HepG2 (cell line): ENCODE measurements at regions not wholly inside any gene's neighbourhood (a gene's known extent, or its start where the extent isn't known, plus 50 kb on each side); places are given as distances from the start of the nearest gene placed in this dataset.

Experiments used
- AGO1 ChIP-seq: fragments of 200-400 bp; formaldehyde crosslinking; IDR thresholded peaks from 2 replicates; pipeline ENCODE4 v1.6.1; 2017; ENCODE audit warnings: mild to moderate bottlenecking, low read depth, low read length, moderate library complexity; ENCODE audit not compliant: poor library complexity, severe bottlenecking
- ATF4 ChIP-seq, 2 experiments: fragments of 450-650 bp in 1 of 2; sonication (generic) in 1 of 2; formaldehyde crosslinking; IDR thresholded peaks; 2 replicates each; pipeline versions ENCODE4 v1.5.0 to v1.8.0; 2020 to 2022; ENCODE audit warnings: mild to moderate bottlenecking in 1 of 2, missing genetic modification reagents in 1 of 2
- CBFB ChIP-seq: sonication (generic); formaldehyde crosslinking; IDR thresholded peaks from 2 replicates; pipeline ENCODE4 v1.4.0; 2020; ENCODE audit warnings: missing genetic modification reagents
- CBX2 ChIP-seq, 2 experiments: fragments of 200-600 bp in 1 of 2; sonication (generic); formaldehyde crosslinking in 1 of 2; IDR thresholded peaks; 2 replicates each; pipeline versions ENCODE4 v1.7.0 to v1.8.1; 2018 to 2022; ENCODE audit warnings: low read depth in 2 of 2, low read length in 1 of 2, mild to moderate bottlenecking in 1 of 2, missing genetic modification reagents in 1 of 2
- ESRRA ChIP-seq: sonication (generic); formaldehyde crosslinking; IDR thresholded peaks from 2 replicates; pipeline ENCODE4 v1.5.1; 2020; ENCODE audit warnings: mild to moderate bottlenecking, low read depth, missing genetic modification reagents
- HNRNPL ChIP-seq: fragments of 200-400 bp; formaldehyde crosslinking; IDR thresholded peaks from 2 replicates; pipeline ENCODE4 v1.6.1; 2017; ENCODE audit warnings: mild to moderate bottlenecking, low read depth, low read length
- KDM5B ChIP-seq: sonication (generic); formaldehyde crosslinking; IDR thresholded peaks from 2 replicates; pipeline ENCODE4 v1.4.0; 2020; ENCODE audit warnings: missing genetic modification reagents, mild to moderate bottlenecking, borderline replicate concordance
- MED8 ChIP-seq: sonication (generic); formaldehyde crosslinking; IDR thresholded peaks from 2 replicates; pipeline ENCODE4 v1.8.1; 2023; ENCODE audit warnings: mild to moderate bottlenecking, missing genetic modification reagents; ENCODE audit not compliant: insufficient replicate concordance
- NFIB ChIP-seq: sonication (generic); formaldehyde crosslinking; IDR thresholded peaks from 2 replicates; pipeline ENCODE4 v1.9.0; 2021; ENCODE audit warnings: missing genetic modification reagents, mild to moderate bottlenecking, borderline replicate concordance
- NONO ChIP-seq, 2 experiments: fragments of 450-650 bp in 1 of 2; sonication (generic) in 1 of 2; formaldehyde crosslinking in 1 of 2; IDR thresholded peaks in 1 of 2; conservative IDR thresholded peaks in 1 of 2; 2 replicates each; pipeline versions ENCODE4 v1.6.1 to v1.8.0; 2017 to 2022; ENCODE audit warnings: mild to moderate bottlenecking in 1 of 2, missing genetic modification reagents in 1 of 2, moderate library complexity in 1 of 2
- PAF1 ChIP-seq: IDR thresholded peaks from 2 replicates; pipeline ENCODE4 v1.6.1; 2016; ENCODE audit warnings: missing genetic modification reagents, missing compliant biosample characterization
- RXRA ChIP-seq: sonication (generic); formaldehyde crosslinking; IDR thresholded peaks from 2 replicates; pipeline ENCODE4 v1.5.1; 2020; ENCODE audit warnings: missing genetic modification reagents
- SRY ChIP-seq: sonication (generic); formaldehyde crosslinking; IDR thresholded peaks from 2 replicates; pipeline ENCODE4 v1.8.0; 2022; ENCODE audit warnings: mild to moderate bottlenecking, missing genetic modification reagents
- TFDP1 ChIP-seq: IDR thresholded peaks from 2 replicates; pipeline ENCODE4 v1.6.1; 2016; ENCODE audit warnings: missing compliant biosample characterization, missing genetic modification reagents, borderline replicate concordance
- TRIM22 ChIP-seq: fragments of 450-650 bp; IDR thresholded peaks from 2 replicates; pipeline ENCODE4 v1.6.1; 2017
- ZFP37 ChIP-seq: sonication (generic); formaldehyde crosslinking; IDR thresholded peaks from 2 replicates; pipeline ENCODE4 v1.4.0; 2020; ENCODE audit warnings: missing genetic modification reagents, borderline replicate concordance
- ZFP82 ChIP-seq: sonication (generic); formaldehyde crosslinking; IDR thresholded peaks from 2 replicates; pipeline ENCODE4 v1.5.1; 2020; ENCODE audit warnings: mild to moderate bottlenecking, missing genetic modification reagents, borderline replicate concordance
- ZFY ChIP-seq: sonication (generic); formaldehyde crosslinking; IDR thresholded peaks from 2 replicates; pipeline ENCODE4 v1.4.0; 2020; ENCODE audit warnings: missing genetic modification reagents
- ZNF225 ChIP-seq: sonication (generic); formaldehyde crosslinking; IDR thresholded peaks from 2 replicates; pipeline ENCODE4 v1.4.0; 2020; ENCODE audit warnings: mild to moderate bottlenecking, missing genetic modification reagents
- ZNF253 ChIP-seq: sonication (generic); formaldehyde crosslinking; IDR thresholded peaks from 2 replicates; pipeline ENCODE4 v1.8.0; 2022; ENCODE audit warnings: mild to moderate bottlenecking, missing genetic modification reagents, borderline replicate concordance
- ZNF383 ChIP-seq: sonication (generic); formaldehyde crosslinking; IDR thresholded peaks from 2 replicates; pipeline ENCODE4 v1.4.0; 2020; ENCODE audit warnings: missing genetic modification reagents, mild to moderate bottlenecking, borderline replicate concordance
- ZNF432 ChIP-seq: sonication (generic); formaldehyde crosslinking; IDR thresholded peaks from 2 replicates; pipeline ENCODE4 v1.5.0; 2020; ENCODE audit warnings: missing genetic modification reagents, mild to moderate bottlenecking, borderline replicate concordance
- ZNF543 ChIP-seq: sonication (generic); formaldehyde crosslinking; IDR thresholded peaks from 2 replicates; pipeline ENCODE4 v1.4.0; 2020; ENCODE audit warnings: mild to moderate bottlenecking, missing genetic modification reagents
- ZNF557 ChIP-seq: sonication (generic); formaldehyde crosslinking; IDR thresholded peaks from 2 replicates; pipeline ENCODE4 v1.4.0; 2020; ENCODE audit warnings: missing genetic modification reagents
- ZNF580 ChIP-seq: IDR thresholded peaks from 2 replicates; pipeline ENCODE4 v1.6.1; 2016; ENCODE audit warnings: low read depth, borderline replicate concordance
- ZNF629 ChIP-seq: sonication (generic); formaldehyde crosslinking; conservative IDR thresholded peaks from 2 replicates; pipeline ENCODE4 v1.5.0; 2020; ENCODE audit warnings: missing genetic modification reagents

- TF ChIP-seq TRIM22 (no peak), CBFB (CRISPR knock-in tag) (peak; percentile 32; the same call in 1 of the 2 replicates), ATF4 (CRISPR knock-in tag; IDR thresholded peaks at IDR 0.05) (peak in 1 of 2 experiments; percentile 20; a peak in 1 of 4 replicates), ZNF557 (CRISPR knock-in tag) (0 out of 2 replicates have a peak, but pooled peaks have one; percentile 20), ZNF225 (peak; percentile 73; the same call in 1 of the 2 replicates), ZNF629 (CRISPR knock-in tag) (peak; percentile 64; the same call in 1 of the 2 replicates), ESRRA (CRISPR knock-in tag) (no peak; the same call in 1 of the 2 replicates), ZFP37 (no peak), NFIB (CRISPR knock-in tag) (no peak), RXRA (CRISPR knock-in tag) (peak; percentile 39; the same call in 1 of the 2 replicates), ZNF580 (no peak), CBX2 (IDR thresholded peaks at IDR 0.05; ENCODE audit: low read depth, low read length) (no peak), CBX2 (CRISPR knock-in tag; IDR thresholded peaks at IDR 0.05; ENCODE audit: low read depth) (no peak), AGO1 (peak; percentile 47), ZNF383 (no peak), ZNF543 (CRISPR knock-in tag) (no peak), ZFP82 (CRISPR knock-in tag) (no peak), NONO (IDR thresholded peaks at IDR 0.05) (no peak), NONO (CRISPR knock-in tag; conservative IDR thresholded peaks at IDR 0.05) (peak; percentile 62), SRY (CRISPR knock-in tag) (peak; percentile 40; the same call in 1 of the 2 replicates), TFDP1 (CRISPR knock-in tag) (peak; percentile 51; the same call in 1 of the 2 replicates), KDM5B (CRISPR knock-in tag) (peak; percentile 81; the same call in 1 of the 2 replicates), ZNF432 (CRISPR knock-in tag) (no peak), MED8 (CRISPR knock-in tag) (no peak), PAF1 (CRISPR knock-in tag) (no peak), HNRNPL (no peak), ZFY (CRISPR knock-in tag) (peak; percentile 96), ZNF253 (CRISPR knock-in tag) (peak; percentile 44; the same call in 1 of the 2 replicates)
These were observed 138.1 kb downstream of the TMCO5A start (continued) for GRCh38 chr15:38072348-38073177.
